HG03095 (cell line): ENCODE measurements at regions not wholly inside any gene's neighbourhood (a gene's known extent, or its start where the extent isn't known, plus 50 kb on each side); places are given as distances from the start of the nearest gene placed in this dataset.

Experiments
- ATAC-seq: cut with Tn5 transposase; IDR thresholded peaks from one replicate; pipeline ENCODE4 v1.9.1; 2021; ENCODE audit warnings: moderate library complexity; ENCODE audit not compliant: unreplicated experiment

DNA sequence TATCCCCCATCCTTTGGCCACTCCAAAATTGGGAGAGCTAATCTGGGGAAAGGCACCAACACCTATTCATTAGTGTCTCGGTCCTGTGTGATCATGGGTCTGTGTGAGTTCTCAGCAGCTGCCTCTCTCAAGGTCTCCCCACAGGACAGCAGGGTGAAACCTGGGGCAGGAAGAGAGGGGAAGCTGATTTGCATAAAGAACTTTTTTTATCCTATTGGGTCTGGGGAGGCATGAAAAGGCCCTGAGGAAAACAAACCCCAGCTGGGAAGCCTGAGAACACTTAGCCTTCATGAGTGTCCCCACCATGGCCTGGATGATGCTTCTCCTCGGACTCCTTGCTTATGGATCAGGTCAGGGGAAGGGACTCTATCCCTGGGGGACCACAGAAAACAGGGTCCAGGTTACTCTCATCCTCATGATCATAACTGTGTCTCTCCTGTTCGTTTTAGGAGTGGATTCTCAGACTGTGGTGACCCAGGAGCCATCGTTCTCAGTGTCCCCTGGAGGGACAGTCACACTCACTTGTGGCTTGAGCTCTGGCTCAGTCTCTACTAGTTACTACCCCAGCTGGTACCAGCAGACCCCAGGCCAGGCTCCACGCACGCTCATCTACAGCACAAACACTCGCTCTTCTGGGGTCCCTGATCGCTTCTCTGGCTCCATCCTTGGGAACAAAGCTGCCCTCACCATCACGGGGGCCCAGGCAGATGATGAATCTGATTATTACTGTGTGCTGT, 116.0 kb upstream of the TOP3B start:
- ATAC-seq, result no peak

DNA sequence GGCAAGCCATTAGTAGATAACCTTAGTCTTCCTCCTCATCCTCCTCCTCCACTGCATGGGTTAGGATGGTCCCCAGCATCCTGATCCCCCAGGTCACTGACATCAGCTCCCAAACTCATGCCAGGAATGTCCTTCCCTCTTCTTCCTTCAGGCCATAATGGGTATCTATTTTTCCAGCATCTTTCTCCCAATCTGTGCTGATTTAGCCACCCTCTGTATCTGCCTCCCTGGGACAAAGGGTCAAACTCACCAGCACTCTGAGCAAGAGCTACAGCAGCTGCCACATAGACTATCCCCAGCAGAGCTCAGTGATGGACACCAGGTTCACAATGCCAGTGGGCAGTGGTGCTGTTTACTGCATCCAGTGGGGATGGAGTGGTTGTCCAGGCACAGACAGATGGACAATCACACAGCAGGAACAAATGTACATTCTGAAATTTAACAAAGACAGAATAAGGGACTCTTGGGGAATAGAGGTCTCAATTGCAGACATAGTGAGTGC, 115.2 kb upstream of the TOP3B start:
- no peak for ATAC-seq

DNA sequence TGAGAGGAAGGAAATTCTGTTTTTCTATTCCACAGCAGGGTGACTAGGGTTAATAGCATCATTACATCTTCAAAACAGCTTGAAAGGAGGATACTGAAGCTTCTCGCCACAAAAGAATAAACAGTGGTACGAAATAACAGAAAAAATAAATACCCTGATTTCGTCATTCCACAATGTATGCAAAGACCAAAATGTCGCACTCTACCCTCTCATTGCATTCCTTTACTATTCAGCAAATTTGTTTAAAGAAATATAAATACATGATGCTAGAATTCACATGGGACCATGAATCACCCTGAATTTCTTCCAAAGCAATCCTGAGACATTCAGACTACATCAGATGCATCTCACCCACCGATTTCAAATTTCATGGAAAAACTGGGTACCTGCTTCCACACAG, 112.3 kb upstream of the TOP3B start:
- no peak for ATAC-seq

DNA sequence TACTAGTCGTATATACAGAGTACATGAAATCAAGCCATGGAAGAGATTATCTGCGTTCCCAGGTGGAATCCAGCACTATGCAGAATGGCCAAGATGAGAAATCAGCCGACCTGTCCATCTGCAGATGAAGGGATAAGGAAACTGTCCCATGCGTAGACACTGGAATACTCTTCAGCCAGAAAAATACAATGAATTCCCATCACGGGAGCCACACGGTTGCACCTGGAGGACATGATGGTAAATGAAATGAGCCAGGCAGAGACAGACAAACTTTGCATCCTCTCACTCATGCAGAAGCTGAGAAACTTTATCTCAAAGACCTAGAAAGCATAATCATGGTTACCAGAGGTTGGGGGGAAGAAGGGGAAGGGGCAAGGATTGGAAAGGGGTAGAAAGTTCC, 111.9 kb upstream of the TOP3B start:
- ATAC-seq, result no peak

GRCh38 chr22:22093743-22094142, 111.2 kb upstream of the TOP3B start:
- ATAC-seq, result no peak

DNA sequence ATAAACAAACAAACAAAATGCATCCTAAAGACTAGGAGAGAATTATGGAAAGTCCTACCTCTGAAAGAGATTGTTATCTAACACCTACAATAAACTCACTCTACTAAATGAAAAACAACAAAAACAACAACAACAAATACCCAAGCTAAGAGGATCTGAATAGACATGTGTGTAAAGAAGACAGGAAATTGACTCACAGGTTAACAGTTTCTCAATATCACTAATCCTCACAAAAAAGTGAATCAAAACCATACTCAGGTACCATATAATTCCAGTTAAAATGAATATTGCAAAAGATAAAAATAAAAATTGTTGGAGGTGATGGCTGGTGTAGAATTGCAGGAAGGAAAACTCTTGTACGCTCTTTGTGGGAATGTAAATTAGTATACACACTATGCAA, 110.4 kb upstream of the TOP3B start:
- no peak for ATAC-seq

GRCh38 chr22:22092101-22092500, 109.5 kb upstream of the TOP3B start:
- no peak for ATAC-seq

- no peak for ATAC-seq
Observed at GRCh38 chr22:22091400-22091878, 108.9 kb upstream of the TOP3B start.

GRCh38 chr22:22090650-22091399, 108.2 kb upstream of the TOP3B start:
- no peak for ATAC-seq

DNA sequence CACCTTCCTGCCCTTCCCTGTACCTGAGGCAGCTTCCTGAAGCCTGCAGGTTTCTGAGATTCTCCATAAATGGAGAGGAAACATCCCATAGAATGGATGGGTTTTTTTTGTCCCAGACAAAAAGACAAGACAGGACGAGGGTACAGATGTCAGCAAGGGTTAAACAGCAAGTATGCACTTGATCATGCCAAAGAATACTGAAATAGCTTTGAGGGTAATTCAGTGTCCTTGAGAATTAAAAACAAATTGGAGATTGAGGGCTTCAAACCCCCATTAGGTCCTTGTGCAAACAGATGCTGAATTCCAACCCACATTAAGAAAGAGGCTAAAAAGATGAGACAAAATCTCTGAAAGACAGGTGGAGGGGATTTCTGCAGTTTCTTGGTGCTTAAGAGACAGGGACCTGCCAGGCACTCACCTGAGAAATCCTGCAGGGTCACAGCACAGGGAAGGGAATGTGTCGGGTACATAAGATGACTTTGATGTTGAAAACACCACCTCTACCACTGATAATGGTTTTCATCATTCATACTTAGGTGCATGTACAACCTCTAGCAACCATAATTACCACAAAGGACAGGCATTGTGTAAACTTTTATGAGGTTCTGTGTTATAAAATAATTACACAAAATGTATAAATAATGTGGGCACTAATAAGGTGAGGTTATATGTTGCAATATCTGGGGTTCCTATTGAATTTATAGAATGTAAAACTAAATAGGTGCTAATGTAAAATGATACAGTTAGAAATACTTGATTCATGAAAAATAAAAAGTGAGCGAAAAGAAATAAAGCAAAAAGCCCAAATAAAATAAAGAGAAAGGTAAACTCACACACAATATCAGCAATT, 107.1 kb upstream of the TOP3B start:
- no peak for ATAC-seq

DNA sequence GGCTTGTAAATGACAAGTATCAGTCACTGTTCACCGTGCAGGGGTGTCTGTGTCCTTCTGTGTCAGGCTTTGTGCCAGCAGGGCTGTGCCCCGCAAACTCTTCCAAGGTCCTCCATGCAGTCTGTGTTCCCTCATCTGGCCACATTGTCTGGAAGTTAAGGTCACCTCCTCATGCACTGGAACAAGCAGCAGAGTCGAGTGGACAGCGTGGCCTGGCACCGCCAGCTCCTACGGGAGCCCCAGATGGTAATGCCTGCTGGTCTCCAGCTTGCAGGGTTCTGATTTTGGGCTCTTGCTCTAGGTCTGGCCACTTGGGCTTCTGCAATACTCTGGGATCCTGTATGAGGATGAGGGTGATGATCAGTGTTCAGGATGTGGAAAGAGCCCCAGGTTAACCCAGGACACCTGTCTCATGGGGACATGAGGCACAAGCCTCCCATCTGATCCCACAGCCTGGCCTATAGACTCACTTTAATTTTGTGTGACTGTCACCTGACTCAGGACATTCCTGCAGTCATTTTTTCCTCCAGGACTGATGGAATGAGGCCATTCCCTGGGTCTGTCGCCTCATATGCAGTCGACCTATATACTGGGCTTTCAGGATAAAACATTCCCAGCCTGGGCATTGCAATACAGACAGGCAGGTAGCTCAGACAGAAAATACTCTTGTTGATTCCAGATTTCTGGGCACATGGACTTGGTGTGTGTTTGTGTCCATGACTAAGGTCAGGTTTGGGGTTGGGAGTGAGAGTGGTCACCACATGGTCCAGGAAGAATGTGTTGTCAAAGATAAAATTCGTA, 106.3 kb upstream of the TOP3B start:
- ATAC-seq, result no peak

- no peak for ATAC-seq
Observed at GRCh38 chr22:22087854-22088657, 105.5 kb upstream of the TOP3B start.

DNA sequence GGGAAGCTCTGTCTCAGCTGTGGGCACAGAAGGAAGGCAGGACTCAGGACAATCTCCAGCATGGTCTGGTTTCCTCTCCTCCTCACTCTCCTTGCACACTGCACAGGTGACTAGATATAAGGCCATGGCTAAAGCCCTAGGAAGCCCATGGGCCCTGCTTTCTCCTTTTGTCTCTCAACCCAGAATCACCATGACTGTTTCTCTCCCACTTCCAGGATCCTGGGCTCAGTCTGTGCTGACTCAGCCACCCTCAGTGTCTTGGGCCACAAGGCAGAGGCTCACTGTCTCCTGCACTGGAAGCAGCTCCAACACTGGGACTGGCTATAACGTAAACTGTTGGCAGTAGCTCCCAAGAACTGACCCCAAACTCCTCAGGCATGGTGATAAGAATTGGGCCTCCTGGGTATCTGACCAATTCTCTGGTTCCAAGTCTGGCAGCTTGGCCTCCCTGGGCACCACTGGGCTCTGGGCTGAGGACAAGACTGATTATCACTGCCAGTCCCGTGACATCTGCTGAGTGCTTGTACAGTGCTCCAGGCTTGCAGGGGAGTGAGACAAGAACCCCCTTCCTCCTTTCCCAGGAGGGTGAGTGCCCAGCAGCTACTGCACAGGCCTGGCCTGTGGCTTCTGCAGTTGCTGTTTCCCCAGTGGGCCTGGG, 104.0 kb upstream of the TOP3B start:
- no peak for ATAC-seq

DNA sequence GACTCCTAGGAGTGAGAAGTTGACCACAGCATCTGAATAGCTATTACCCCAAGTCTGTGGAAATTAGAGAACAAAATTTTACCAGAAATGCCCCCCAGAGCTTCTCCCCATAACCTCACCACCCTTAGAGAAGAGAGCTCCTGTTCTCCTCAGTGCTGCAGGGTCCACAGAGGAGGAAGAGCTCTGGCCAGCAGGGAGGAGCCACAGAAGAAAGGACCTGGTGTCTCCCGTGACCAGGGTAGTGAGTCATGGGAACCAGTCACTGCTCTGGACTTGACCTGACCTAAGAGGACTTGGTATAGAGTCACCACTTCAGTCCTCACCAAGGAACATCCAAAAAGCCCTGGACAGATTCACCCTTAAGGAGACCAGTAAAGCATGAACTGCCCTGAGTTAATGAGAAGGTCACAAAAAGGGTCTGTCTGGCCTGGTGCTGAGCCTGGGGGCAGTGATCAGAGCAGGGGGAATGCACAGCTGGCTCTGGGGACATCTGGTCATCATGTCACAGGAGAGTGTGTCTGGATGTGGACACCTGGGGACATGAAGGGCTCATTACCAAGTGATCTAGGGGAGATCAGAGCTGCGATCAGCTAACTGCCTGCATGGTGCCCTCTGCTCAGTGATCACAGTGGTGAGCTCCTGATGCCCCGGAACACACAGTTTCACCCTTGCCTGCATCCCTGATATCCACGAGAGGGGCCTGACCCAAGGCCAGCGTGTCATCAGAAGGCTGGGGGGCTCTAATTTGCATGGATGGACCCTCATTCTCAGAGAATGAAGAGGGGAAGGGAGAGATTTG, 103.3 kb upstream of the TOP3B start:
- no peak for ATAC-seq

GRCh38 chr22:22084089-22084711, 101.6 kb upstream of the TOP3B start:
- ATAC-seq, result no peak

GRCh38 chr22:22082960-22083359, 100.4 kb upstream of the TOP3B start:
- no peak for ATAC-seq

DNA sequence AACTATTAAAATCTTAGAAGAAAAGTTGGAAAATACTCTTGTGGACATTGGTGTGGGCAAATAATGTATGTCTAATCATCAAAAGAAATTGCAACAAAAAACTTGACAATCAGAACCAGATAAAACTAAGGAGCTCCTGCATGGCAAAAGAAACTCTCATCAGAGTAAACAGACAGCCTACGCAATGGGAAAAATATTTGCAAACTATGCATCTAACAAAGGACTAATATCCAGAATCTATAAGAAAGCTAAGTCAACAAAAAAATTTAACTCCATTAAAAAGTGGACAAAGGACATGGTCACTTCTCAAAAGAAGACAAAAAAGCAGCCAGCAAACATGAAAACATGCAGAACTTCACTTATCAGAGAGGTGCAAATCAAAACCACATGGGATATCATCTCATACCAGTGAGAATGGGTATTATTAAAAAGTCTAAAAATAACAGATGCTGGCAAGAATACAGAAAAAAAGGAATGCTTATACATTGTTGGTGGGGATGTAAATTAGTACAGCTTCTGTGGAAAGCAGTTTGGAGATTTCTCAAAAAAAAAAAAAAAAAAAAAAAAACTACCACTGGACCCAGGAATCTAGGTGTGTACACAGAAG, 99.7 kb upstream of the TOP3B start:
- no peak for ATAC-seq
